ENCODE measurements at regions not wholly inside any gene's neighbourhood (a gene's known extent, or its start where the extent isn't known, plus 50 kb on each side); places are given as distances from the start of the nearest gene placed in this dataset.

DNA sequence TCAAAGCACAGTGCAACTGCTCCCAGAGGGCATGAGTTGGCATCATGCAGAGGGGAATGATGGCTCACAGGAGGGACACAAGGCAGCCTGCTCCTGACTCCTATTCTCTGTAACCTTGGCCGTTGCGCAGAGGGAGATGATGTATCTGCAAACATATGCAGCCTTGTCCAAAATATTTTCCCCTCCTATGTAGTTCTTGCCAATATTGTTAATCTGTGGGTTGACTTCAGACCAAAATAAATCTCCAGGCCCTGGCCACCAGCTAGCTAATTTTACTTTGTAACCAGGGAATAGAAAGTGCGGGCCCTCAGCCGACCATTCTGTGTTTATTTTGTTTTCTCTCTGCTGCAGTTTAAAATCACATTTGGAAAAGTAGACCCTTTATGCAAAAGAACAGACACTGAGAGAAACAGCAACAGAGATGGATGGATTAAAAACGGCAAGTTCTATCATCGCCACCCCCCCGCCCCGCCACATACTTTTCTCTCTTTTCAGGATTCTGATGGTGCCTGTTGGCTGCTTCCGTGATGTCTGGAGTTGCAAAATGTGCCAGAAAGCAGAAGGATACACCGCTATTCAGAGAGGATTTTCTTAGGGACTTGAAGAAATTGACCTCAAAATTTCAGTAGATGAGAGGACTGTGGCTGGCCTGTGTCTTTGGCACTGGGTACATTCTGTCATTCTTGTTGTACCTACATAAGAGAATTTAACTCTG is 185.3 kb upstream of the BCOR start (continued):
- TF ChIP-seq, protein P1, sequence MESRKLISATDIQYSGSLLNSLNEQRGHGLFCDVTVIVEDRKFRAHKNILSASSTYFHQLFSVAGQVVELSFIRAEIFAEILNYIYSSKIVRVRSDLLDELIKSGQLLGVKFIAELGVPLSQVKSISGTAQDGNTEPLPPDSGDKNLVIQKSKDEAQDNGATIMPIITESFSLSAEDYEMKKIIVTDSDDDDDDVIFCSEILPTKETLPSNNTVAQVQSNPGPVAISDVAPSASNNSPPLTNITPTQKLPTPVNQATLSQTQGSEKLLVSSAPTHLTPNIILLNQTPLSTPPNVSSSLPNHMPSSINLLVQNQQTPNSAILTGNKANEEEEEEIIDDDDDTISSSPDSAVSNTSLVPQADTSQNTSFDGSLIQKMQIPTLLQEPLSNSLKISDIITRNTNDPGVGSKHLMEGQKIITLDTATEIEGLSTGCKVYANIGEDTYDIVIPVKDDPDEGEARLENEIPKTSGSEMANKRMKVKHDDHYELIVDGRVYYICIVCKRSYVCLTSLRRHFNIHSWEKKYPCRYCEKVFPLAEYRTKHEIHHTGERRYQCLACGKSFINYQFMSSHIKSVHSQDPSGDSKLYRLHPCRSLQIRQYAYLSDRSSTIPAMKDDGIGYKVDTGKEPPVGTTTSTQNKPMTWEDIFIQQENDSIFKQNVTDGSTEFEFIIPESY (IDR thresholded peaks at IDR 0.05; ENCODE audit: borderline replicate concordance, low read depth): no peak
- TF ChIP-seq YY1 (IDR thresholded peaks at IDR 0.05; ENCODE audit: low read depth) (no peak), POLR2AphosphoS5 (IDR thresholded peaks at IDR 0.05; ENCODE audit: low read depth, low read length) (no peak), FOSL2 (IDR thresholded peaks at IDR 0.05; ENCODE audit: borderline replicate concordance, low read depth) (no peak)

DNA sequence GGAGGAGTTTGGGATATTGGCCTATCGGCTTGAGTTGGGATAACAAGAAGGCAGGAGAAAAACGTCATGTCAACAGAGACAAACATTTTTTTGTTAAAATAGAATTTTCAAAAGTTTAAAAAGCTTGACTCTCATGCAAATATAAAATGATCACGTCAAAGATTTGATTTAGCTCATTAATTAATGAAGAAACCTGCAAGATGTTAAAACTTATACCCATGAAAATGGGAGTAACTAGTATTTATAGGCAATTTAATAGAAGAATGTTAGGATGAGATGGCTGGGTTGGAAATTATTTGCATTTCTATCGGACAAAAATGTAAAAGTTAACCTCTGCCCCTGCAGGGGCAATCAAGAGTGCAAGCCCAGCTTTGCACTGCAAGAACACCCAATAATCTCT is 184.6 kb upstream of the BCOR start:
- Histone ChIP-seq H3K79me2 (ENCODE audit: insufficient read depth) (no peaks in the 10 kb centered on the region), H3K36me3 (replicated peaks in 1 of 2; ENCODE audit: control insufficient read depth in 1 of 2, insufficient read depth in 2 of 2, low read length in 1 of 2) (no peaks in the 10 kb centered on the region), H2AFZ (ENCODE audit: low read depth) (no peak overlapping the region), H3K9me2 (no peaks in the 10 kb centered on the region), H3K4me1 (ENCODE audit: control insufficient read depth in 1 of 2, insufficient read depth in 2 of 2, low read depth in 1 of 2, low read length in 1 of 2) (no peaks in the 10 kb centered on the region; a peak in 1 of 4 replicates), H3K9ac (no peak overlapping the region), H3F3A (replicated peaks; ENCODE audit: insufficient read depth) (no peaks in the 10 kb centered on the region), H3K27ac (ENCODE audit: low read depth in 2 of 2, low read length in 1 of 2) (no peak overlapping the region), H3K4me3 (ENCODE audit: low read depth in 2 of 2, low read length in 1 of 2) (no peak overlapping the region), H3K4me2 (no peak overlapping the region), H3K9me3 (peaks cover 4% of the 10 kb centered on the region; the same call in 1 of the 2 replicates), H4K20me1 (ENCODE audit: insufficient read depth) (no peaks in the 10 kb centered on the region), H3K27me3 (ENCODE audit: insufficient read depth) (no peaks in the 10 kb centered on the region; the same call in 1 of the 2 replicates)
- WGBS (ENCODE audit: low lambda C conversion rate): 25% methylated on average over 4 of the region's 4 CpGs
- TF ChIP-seq NRF1 (IDR thresholded peaks at IDR 0.05; ENCODE audit: low read depth, low read length) (no peak), IRF3 (IDR thresholded peaks at IDR 0.05; ENCODE audit: low read depth, low read length) (no peak), MXI1 (IDR thresholded peaks at IDR 0.05; ENCODE audit: low read depth, low read length) (no peak), POLR2AphosphoS5 (IDR thresholded peaks at IDR 0.05; ENCODE audit: low read depth, low read length) (no peak), FOXJ3 (CRISPR knock-in tag; IDR thresholded peaks at IDR 0.05) (no peak), CHD2 (IDR thresholded peaks at IDR 0.05; ENCODE audit: low read length, partially characterized antibody) (no peak), GATA2 (CRISPR knock-in tag; IDR thresholded peaks at IDR 0.05) (no peak), RCOR1 (IDR thresholded peaks at IDR 0.05; ENCODE audit: low read length) (no peak), MEF2A (IDR thresholded peaks at IDR 0.05; ENCODE audit: borderline replicate concordance, low read depth) (no peak), REST (IDR thresholded peaks at IDR 0.05; ENCODE audit: low read depth, low read length) (no peak), USF1 (IDR thresholded peaks at IDR 0.05; ENCODE audit: borderline replicate concordance, low read depth) (no peak), YY1 (IDR thresholded peaks at IDR 0.05; ENCODE audit: low read depth) (no peak), TCF12 (IDR thresholded peaks at IDR 0.05) (no peak), RXRA (IDR thresholded peaks at IDR 0.05; ENCODE audit: borderline replicate concordance, low read depth) (no peak)
- TF ChIP-seq, protein P2, sequence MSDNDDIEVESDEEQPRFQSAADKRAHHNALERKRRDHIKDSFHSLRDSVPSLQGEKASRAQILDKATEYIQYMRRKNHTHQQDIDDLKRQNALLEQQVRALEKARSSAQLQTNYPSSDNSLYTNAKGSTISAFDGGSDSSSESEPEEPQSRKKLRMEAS (IDR thresholded peaks at IDR 0.05; ENCODE audit: low read depth): no peak
- TF ChIP-seq, protein P1 (IDR thresholded peaks at IDR 0.05; ENCODE audit: borderline replicate concordance, low read depth): no peak
- DNase-seq: no peak
- ChIA-PET CTCF (interaction anchor here (1.0 kb wide), 1 partner anchor 22 kb away, joined by 3 read pairs; no protein-coding TSS in a partner anchor), POLR2A (interaction anchor here (0.5 kb wide), 1 partner anchor 236 kb away, joined by 3 read pairs; no protein-coding TSS in a partner anchor)

Measured in SK-N-SH (cell line).